Umbilical cord (tissue), 1 donor: ENCODE measurements at regions not wholly inside any gene's neighbourhood (a gene's known extent, or its start where the extent isn't known, plus 50 kb on each side); places are given as distances from the start of the nearest gene placed in this dataset.

Experiments used
- DNase-seq: peaks from one replicate; pipeline ENCODE4 v3.0.0-alpha.2; 2015; ENCODE audit warnings: low spot score

DNA sequence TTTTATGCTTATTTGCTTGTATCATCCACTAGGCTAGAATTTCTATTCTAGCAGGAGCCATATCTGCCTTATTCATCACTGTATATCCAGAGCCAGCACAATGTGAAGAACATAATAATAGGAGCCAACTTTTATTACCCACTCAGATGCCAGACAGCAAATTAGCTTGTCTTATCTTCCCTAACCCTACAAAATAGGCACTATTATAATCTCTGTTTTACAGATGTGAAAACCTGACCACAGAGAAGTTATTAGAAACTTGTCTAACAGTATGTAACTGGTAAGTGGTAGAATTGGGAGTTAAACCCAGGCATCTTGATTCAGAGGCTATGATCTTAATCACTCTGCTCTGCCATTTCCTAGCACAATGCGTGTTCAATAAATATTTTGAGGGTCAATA is 579.5 kb downstream of the CAAP1 start:
- DNase-seq = no peak

DNA sequence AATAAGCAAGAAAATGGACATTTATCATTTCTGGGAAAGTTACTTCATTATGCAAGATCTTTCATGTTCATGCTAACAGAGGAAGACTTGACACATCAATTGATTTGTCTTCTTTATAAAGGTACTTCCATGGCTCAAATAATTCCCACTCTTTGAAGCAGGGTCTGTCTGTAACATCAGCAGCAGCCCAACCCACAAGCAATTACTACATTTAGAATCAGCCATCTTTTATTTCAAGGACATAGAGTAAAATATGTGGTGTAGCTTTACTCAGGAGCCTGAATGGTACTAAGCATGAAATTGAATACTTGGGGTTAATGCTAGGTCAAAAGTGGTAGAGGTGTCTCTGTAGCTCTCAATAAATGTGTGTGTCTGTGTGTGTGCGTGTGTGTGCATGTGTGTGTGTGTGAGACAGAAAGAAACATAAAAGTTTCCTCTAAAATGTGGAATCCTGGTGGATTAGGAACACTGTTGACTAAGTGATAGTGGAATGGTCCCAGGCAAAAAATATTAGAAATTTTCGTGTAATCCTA is 581.1 kb downstream of the CAAP1 start:
- DNase-seq = no peak

DNA sequence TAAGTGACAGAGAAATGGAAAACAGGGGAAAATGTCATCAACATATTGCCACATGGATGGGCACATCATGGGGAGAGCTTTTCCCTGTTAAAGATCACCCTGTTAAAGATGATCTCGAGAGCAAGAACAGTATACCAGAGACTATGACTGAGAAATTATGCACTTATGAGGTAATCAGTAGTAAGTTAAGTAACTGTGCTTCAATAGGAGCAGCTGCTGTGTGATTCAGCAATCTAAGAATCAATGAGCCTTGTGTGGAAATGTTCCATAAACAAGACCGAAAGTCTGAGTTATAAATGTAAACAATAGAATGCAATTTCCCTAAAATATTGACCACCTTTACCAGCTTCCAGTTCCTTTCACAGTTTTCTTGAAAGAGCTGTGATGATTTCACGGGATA is 582.3 kb downstream of the CAAP1 start:
- no peak for DNase-seq

DNA sequence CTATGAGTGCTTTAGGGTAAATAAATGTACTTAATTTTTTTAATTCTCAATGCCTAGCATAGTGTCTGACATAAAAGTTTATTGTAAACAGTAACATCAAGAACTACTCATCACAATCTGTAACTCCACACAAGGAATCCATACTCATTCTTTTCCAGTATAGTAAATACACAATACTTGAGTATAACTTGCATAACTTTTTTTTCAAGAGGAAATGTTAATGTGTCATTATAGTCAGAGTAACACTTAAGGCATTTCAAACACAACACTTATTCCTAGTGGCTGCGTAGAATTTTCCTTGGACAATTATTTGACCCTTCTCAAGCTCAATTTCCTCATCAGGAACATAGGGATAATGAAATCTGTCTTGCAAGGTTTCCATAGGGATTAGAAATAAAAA is 584.3 kb downstream of the CAAP1 start:
- DNase-seq = no peak

DNA sequence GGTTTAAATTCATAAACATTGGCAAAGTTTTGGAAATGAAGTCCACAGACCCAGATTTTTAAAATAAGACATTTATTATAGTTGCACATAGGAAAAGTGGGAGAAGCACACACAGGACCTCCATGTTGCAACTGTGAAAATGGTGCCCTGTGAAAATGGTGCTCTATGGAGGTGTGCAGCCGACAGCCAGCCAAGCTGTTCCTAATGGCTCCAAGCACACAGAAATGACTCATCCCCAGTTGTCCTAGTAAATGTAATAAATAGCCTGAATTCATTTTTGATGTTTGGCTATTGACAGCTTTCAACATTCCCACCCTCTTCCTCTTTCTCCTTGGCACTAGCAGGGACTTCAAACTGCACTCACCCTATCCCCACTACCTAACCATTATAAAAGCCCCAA is 590.9 kb downstream of the CAAP1 start:
- no peak for DNase-seq

DNA sequence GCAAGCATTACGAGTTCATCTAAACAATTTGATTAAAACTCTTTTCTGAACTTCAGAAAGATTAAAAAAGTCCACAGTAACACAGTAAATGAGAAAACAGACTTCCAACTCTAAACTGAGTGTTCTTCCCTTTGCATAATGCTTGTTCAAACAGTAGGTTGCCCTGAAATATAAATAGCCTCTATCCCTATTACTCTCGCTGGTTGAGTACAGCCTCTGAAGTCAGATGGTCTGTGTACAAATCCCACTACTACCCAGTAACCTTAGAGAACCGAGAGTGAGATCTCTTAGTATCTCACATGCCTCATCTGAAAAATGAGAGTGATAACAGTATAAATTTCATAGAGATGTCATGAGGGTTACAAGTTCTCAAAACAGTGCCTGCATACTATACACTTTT is 591.6 kb downstream of the CAAP1 start:
- no peak for DNase-seq

DNA sequence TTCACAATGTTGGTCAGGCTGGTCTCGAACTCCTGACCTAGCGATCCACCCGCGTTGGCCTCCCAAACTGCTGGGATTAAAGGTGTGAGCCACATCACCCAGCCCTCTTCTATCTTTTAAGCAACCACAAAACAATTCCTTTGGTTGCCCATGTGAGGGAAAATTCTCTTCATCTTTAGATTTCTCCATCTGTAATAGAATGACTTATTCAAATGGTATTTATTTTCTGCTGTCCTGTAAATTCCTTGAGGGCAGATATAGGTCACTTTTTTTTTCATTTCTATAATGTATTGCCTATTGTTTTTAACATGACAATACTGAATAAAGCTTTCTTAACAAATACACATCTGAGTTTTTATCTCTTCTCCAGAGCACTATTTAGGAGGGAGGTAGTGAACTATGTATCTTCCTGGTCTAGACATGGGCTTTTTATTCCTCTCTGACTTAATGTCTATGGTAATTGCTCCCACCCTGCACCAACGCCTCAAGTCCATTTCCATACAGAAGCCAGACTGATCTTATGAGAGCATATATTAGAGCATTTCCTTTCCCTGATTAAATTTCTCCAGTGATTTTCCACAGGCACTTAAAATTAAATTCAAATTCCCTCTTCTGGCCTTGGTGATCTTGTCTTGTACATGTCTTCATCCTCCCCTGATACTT is 595.6 kb downstream of the CAAP1 start:
- no peak for DNase-seq

DNA sequence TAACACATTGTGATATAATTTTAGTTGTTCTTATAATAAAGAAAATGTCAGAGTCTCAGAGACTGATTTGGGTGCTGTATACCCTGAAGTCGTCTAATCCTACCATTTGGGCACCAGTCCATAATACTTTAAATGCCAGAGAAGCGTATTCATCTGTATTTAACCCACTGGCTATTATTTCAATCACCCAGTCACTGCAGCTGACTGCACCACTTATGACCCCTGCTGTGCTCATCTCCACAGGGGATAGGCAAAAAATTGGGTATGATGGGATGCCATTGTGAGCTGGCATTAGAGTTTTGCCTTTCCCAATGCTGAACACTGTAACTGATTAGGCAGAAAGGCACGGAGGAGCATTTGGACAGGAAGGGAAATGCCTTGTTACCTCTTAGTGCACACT is 599.7 kb downstream of the CAAP1 start:
- no peak for DNase-seq

DNA sequence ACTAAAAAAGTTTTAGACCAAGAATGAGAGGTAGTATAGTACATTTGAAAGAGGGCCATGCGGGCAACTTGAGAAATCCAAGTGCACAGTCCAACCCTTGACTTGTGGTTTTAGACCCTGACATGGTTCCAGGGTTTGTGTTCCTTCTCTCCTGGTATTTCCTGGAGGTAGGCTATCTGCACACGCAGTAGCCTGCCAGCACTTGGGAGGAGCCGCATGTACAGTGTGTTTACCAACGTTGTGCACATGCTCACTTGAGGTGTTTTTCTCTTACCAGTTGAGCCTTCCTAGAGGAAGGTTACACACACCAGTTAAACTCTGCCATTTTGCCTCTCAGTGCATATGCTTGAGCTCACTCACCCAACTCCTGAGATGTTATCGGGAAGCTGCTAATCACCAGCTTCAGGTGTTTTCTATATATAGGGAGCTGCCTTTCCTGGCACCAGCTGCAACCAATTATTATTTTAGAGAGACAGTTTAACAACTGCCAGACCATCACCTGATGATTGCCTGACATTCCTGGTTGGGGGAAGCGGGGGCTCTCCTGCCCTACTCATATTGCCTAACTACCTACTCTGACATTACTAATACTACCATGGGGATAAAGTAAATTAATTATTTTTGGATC is 593.4 kb upstream of the TUSC1 start:
- no peak for DNase-seq

DNA sequence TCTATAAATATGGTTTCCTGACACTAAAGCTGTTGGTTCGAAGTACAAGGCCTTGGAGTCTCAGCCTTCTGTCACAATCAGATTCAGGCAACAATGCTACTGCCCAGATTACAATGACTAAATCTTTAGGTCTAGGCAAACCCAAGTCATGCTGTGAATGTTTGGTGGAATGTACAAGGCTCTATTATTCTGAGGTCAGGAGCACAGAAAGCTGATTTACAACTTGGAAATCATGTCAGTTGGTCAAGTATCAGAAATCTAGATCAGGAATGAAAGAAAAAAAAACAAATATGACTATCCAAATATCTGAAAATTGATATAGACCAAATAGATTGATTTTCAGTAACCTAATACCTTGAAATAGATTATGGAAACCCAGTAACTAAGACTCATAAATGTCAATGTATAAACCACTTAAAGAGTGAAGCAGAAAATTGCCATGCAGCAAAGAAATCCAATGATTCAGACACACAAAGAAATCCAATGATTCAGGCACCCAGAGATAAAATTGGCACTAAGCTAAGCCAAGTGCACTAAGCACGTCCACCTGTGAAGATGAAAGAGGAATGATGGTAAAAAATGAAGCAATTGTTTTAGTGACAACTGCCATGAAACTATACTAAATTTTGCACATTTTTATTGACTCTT is 588.0 kb upstream of the TUSC1 start:
- no peak for DNase-seq

DNA sequence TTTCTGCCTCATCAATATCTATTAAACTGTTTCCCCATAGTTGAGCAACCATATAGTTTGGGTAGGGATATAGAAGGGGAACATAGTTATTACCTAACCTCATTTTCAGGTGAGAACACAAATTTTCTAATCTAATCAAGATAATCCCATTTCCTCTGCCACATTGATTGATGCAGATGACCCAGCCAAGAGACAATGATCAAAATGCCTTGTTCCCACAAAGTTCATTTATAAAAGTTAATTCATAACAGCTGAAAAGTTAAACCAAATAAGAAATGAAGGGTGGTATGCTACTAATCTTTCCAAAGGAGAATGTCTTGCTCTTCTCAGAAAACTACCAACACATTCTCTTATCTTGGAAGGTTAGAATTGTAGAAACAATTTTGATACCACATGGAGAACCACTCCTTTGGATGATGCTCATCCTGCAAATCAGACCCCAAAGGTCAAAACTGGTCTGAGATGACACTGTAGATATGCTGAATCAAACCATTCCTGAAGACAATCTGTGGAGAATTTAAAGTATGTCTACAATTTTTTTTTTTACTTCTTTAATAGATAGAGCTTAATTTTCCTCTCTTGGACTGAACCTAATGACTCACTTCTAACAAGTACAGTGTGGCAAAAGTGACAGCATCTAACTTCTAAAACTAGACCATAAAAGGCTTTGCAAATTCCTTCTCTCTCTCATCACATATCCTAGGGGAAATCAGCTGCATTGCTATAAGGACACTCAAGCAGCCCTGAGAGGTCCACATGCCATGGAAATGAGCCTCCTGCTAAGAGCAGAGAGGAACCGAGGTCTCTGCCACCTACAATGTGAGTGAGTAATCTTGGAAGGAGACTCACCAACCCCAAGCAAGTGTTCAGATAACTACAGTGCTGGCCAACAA is 586.7 kb upstream of the TUSC1 start:
- DNase-seq = no peak

DNA sequence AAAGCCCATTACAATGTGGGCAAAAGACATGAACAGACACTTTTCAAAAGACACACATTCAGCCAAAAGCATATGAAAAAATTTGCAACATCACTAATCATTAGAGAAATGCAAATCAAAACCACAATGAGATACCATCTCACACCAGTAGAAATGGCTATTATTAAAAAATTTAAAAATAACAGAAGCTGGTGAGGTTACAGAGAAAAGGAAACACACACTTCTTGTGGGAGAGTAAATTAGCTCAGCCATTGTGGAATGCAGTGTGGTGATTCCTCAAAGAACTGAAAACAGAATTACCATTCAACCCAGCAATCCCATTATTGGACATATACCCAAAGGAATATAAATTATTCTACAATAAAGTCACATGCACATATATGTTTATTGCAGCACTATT is 585.2 kb upstream of the TUSC1 start:
- DNase-seq = no peak

DNA sequence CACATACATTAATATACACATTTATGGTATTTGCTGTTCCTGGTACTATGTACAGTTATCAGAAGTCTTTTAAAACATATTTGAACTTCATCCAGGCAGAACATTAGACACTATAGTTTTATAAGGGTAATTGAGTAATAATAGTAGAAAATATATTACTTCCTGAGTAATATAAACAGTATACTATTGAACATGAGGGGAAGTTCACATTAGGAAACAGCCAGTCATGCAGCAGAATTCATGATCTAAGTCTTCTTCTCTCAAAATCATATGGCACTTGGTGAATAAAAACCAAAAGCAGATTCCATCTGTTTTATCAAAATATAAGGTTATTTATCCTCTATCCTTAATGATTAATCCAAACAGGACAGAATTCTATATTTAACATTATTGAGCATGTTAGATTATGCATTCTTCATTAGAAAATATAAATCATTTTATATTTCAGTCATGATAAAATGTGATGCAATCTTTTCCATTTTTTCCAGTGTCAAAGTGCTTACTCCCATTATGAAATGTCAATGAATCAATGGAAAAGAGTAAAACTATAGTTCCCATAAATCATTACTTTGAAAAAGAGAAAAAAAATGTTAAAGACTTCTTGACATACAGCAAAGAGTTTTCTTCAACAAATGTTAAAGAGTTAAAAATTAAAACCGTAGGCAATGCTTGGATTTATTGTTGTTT is 584.3 kb upstream of the TUSC1 start:
- no peak for DNase-seq

DNA sequence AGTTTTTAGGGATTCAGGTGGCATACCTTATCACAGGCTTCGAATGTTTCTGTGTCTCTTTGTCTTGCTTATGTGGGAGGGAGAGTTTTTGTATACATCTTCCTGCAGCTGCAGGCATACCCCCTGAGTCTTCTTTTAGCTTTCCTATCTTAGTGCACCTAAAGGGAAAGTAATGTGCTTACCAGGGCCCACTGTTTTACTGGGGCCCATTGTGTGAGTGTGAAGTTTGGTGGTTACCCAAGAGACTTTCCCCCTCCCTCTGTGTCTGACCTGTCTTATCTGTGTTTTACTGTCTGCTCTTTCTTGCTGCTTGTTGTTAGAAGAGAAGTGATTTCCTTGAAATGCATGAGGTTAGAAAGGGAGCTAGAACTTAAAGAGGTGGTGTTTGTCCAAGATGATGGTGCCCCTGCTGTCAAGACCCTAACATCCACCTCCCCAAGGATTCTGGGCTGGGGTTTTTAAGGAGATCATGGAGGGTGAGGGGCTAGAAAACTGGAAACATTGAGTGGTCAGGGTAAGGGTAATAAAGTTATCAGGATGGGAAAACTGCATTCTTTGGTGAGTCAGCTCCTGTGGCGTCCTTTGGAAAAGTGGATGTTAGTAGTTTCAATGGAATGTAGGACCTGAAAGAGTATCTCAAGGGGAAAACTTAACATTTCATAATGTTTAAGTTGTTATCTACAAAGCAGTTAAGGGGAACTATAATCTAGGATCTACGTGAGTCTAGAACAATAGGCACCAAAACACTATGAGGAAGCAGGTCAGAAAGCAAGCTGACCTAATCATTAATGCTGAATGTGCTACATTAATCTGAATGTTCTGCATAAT is 583.5 kb upstream of the TUSC1 start:
- DNase-seq = peak; percentile 55

DNA sequence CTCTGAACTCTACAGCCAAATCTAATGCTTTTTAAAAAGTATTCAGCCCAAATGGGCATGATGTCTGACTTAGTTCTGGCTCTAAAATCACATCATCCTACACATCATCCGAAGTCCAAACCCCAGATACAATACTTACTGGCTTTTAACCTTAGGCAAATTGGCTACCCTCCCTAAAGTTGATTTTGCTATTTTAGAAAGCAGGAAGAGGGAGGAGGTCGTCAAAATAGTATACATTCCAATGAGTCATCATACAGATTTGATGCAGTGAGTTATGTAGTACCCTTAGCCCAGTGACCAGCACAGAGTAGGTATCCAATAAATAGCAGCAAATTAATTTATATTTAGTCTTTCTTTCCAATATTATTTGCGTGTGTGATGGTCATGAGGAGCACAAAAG is 582.0 kb upstream of the TUSC1 start:
- DNase-seq = no peak

DNA sequence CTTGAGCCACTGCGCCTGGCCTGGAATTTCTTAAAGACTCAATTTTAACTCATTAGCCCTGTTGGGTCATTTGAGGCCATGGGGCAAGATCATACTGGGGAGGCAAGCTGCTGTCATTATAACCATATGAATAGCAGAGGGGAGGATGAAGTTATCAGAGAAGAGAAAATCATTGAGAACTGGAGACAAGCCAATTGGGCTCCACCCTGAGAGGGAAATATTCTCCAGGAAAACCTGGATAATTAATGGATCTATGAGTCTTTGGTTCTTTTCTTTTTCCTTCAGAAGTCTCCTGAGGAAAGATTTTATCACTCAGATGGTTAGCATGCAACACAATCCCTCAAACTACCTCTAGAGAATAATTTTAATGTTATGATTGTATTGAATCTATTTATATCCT is 569.6 kb upstream of the TUSC1 start:
- DNase-seq = no peak

DNA sequence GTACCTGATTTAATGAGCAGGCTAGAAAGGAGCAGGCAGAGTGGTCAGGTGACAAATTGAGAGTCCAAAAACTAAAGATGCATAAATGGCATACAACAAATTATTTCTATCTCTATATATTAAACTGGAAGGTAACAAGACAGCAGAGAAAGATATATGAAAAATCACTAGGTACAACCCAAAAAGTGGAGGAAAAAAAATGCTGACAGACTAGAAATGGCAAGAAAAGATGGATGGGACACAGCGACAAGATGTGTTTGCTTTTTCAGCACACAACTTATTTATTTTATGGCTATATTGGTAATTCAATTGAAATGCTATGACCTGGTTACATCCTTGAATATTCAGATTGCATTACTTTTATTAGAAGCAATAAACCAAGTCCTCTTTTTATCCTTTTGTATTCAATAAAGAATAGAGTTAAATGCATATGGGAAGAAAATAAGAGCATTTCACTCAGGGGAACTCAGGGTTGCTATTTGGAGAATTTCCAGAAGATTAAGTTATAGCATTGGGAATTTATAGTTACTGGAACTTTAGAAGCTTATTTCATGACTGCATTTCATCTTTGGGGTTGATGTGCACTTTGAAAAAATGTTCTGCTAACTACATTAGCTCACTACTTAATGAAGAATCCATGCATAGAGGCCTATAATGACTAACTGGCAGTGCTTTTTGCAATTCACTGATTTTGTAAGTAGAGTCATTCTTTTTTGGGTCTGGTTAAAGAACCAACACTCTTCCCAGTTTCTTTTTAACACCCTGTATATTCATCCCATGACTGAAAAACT is 566.6 kb upstream of the TUSC1 start:
- peak; percentile 77 for DNase-seq

DNA sequence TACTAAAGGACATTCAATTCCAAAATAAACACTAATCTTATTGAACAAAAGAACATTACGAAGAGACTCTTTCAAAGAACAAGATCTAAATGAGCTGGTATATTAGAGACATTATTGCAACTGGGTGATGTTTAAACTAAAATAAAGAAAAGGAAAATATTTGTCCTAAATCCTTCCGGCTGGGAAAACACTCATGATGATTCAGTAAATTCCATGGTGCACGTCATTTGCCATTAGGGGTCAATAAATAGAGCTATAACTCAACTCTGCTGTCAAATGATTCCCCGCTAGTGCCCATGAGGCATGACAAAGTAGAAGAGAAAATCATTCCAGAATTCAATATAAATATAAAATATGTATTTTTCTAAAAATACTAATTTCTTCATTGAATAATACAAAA is 565.5 kb upstream of the TUSC1 start:
- no peak for DNase-seq

DNA sequence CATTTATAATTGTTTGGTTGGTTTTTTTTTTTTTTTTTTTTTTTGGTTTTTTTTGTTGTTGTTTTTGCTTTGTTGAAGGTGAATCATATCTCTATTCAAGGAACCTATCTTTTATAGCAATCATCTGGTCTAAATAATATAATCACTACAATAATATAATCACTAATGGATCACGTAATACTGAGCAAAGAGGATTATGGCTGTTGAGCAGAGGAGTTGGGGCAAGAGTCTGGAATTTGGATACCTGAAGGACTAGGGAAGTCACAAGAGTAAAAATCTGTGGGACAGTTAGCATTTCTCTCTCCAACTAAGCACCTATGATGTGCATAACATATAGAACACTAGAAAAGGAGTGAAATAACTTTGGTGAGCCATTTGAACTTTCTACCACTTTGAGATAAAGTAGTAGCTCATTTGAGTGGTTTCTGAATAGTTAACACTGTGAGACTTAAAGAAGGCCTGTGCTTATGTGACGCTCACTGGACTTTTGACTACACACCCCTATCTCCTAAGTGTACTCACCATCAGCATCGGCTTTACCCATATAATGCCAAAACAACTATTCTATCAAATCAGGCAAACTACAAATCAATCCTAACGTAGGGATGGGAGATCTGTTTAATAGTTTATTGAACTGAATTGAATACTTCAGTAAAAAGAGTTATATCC is 564.9 kb upstream of the TUSC1 start:
- no peak for DNase-seq
